H1 (cell line): ENCODE measurements at regions not wholly inside any gene's neighbourhood (a gene's known extent, or its start where the extent isn't known, plus 50 kb on each side); places are given as distances from the start of the nearest gene placed in this dataset.

Source experiments
- POLR2A ChIP-seq, 2 experiments: IDR thresholded peaks; 1 replicate in 1 of 2; 2 replicates in 1 of 2; pipeline ENCODE4 v1.6.1; 2011; ENCODE audit warnings: low read depth in 2 of 2, low read length in 2 of 2, mild to moderate bottlenecking in 2 of 2; ENCODE audit errors: control extremely low read depth in 1 of 2
- POLR2AphosphoS5 ChIP-seq: IDR thresholded peaks from 2 replicates; pipeline ENCODE4 v1.6.1; 2011; ENCODE audit warnings: low read depth, low read length
- TF ChIP-seq, protein P1 (sequence below), 3 experiments: IDR thresholded peaks; 1 replicate in 2 of 3; 2 replicates in 1 of 3; pipeline versions ENCODE4 v1.5.1 to v1.6.1; 2011; ENCODE audit warnings: low read length in 3 of 3, mild to moderate bottlenecking in 3 of 3, inconsistent platforms in 2 of 3, low read depth in 1 of 3, moderate library complexity in 1 of 3; ENCODE audit not compliant: insufficient read depth in 1 of 3; ENCODE audit errors: control extremely low read depth in 1 of 3

GRCh38 chr4:123043793-123044425 is 121.5 kb upstream of the NUDT6 start:
- TF ChIP-seq POLR2AphosphoS5 (no peak), POLR2A (IDR thresholded peaks at IDR 0.05; ENCODE audit: control extremely low read depth in 1 of 2, low read depth in 2 of 2, low read length in 2 of 2) (no peak)
- TF ChIP-seq, protein P1, sequence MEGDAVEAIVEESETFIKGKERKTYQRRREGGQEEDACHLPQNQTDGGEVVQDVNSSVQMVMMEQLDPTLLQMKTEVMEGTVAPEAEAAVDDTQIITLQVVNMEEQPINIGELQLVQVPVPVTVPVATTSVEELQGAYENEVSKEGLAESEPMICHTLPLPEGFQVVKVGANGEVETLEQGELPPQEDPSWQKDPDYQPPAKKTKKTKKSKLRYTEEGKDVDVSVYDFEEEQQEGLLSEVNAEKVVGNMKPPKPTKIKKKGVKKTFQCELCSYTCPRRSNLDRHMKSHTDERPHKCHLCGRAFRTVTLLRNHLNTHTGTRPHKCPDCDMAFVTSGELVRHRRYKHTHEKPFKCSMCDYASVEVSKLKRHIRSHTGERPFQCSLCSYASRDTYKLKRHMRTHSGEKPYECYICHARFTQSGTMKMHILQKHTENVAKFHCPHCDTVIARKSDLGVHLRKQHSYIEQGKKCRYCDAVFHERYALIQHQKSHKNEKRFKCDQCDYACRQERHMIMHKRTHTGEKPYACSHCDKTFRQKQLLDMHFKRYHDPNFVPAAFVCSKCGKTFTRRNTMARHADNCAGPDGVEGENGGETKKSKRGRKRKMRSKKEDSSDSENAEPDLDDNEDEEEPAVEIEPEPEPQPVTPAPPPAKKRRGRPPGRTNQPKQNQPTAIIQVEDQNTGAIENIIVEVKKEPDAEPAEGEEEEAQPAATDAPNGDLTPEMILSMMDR (IDR thresholded peaks at IDR 0.05; ENCODE audit: control extremely low read depth in 1 of 3, insufficient read depth in 1 of 3, low read depth in 1 of 3, low read length in 3 of 3), result no peak
